GM19035 (cell line): ENCODE measurements at regions not wholly inside any gene's neighbourhood (a gene's known extent, or its start where the extent isn't known, plus 50 kb on each side); places are given as distances from the start of the nearest gene placed in this dataset.

Experiments used
- ATAC-seq: cut with Tn5 transposase; IDR thresholded peaks from one replicate; pipeline ENCODE4 v1.9.1; 2021; ENCODE audit not compliant: unreplicated experiment

GRCh38 chr9:81393985-81394811, 295.1 kb downstream of the TLE1 start:
- no peak for ATAC-seq

- no peak for ATAC-seq
Measured at GRCh38 chr9:81391457-81391825, 297.9 kb downstream of the TLE1 start.

- ATAC-seq = no peak
Measured at GRCh38 chr9:81390792-81391456, 298.4 kb downstream of the TLE1 start.

- no peak for ATAC-seq
Measured at GRCh38 chr9:81389569-81389993, 299.8 kb downstream of the TLE1 start.

DNA sequence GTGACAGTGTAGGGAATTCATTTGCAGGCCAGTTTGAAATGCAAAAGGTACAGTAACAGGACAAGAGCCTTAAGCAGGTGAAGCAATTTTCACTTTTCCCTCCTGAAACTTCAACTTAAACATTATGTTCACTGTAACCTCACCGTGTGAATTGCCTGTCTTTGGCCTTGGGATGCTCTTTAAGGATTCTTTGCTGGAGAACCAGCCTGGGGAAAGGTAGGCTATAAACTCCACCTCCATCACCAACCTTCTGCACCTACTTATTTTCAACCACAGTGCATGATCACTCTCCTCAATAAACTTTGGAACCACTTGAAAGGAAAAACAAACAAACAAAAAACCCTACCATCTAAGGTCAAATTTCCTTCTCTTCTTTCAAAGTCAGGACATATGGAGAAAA, 300.5 kb downstream of the TLE1 start:
- ATAC-seq = no peak

DNA sequence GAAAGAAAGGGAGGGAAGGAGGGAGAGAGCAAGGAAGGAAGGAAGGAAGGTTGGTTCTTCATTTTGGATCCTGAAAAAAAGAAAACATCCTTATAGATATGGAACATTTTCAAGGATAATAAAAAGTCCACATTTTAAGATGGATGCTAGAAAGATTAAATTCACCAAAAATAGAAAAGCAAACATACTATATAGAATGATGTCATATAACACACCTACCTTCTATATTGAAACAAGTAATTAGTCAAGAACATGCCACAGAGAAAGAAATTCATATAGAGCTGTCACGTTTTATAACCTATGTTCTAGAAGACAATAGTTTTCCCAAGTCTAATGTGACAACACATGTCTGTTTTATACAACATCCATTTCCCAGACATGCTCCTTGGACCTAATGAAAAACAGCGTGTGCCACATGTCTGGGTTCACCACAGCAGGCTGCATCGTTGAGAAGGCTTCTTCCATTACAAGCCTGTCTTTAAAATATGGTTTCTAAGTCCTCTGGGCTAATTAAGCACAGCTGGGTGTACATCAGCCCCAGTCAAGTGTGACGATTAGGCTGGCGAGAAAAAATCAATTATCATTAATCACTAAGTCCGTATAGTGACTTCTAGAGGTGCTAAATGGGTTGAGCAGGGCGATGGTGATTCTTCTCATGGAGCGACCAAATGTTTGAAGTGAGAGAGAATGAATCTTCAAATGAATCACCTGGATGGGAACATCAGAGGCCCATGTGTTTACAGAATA, 301.8 kb downstream of the TLE1 start:
- ATAC-seq = no peak

DNA sequence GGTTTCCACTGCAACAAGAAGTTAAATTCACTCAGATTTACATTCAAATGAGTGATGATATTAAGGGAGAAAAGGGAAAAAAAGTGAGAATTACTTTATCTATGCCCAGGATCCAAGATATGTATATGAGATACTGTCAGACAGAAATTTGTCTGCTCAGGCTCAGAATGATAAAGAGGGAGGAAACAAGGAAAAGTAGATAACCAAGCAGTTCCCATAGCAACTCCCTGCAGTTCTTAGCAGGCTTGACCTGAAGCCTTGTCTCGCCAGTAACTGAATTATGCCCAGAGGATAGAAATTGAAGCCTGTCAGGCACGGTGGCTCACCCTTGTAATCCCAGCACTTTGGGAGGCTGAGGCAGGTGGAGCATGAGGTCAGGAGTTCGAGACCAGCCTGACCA, 304.4 kb downstream of the TLE1 start:
- ATAC-seq = no peak

DNA sequence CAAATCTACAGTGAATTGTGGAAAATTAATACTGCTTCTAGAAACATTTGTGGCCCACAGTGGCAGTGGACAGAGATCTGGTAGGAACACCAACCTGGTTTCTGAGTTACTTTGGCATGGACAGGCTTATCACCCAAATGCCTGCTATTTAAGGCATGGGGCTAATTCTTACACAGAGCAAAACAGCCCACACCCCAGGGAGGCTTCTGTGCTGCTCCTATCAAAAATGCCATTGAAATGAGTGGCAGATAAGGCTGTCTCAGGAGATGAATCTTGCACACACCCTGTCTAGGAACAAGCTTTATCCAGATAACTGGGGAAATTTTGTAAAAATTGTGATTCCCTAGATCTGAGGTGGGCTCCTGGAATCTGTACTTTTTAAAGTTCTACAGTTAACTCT, 307.1 kb downstream of the TLE1 start:
- no peak for ATAC-seq

DNA sequence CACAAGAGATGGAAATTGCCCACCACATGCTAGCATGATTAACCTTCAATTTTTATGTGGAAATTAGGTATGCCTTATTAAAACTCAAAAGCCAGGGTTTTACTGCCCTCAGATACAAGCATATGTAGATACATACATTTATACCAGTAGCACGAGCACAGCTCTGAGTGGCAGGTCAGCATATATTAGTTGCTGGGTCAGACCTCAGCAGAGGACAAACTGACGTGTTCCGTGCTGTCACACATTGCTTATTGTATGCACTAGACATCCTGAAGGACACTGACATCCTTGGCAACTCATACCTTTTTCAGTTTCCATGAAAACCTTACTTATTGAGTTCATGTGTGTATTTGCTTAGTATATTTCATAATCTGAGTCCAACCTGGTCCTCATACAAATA, 307.7 kb downstream of the TLE1 start:
- no peak for ATAC-seq

- ATAC-seq = no peak
Measured at GRCh38 chr9:81380504-81381359, 308.6 kb downstream of the TLE1 start.

GRCh38 chr9:81379655-81380054, 309.7 kb downstream of the TLE1 start:
- ATAC-seq = no peak

DNA sequence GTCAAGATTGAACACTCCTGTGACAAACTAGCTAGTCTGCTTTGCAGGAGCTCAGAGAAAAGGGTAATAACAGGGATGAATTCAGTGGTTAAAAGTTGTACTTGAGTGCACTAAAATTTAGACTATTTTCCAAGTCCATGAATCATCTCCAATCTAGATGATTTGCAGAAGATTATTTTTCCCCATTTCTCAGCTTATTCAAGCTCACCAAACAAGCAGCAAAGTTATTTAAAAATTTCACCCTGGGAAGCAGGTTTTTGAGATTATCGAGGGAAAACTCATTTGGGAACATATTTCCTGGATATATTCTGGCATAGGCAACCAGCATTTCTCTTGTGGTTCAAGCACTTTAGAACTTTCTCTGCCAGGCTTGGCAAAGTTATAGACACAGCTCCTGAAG, 311.4 kb downstream of the TLE1 start:
- no peak for ATAC-seq

GRCh38 chr9:81377320-81377719, 312.0 kb downstream of the TLE1 start:
- no peak for ATAC-seq

- ATAC-seq = no peak
Measured at GRCh38 chr9:81375187-81376100, 313.9 kb downstream of the TLE1 start.

- no peak for ATAC-seq
Measured at GRCh38 chr9:81374459-81375186, 314.7 kb downstream of the TLE1 start.

GRCh38 chr9:81373294-81373693, 316.1 kb downstream of the TLE1 start:
- ATAC-seq = no peak

GRCh38 chr9:81372628-81373191, 316.6 kb downstream of the TLE1 start:
- no peak for ATAC-seq

- no peak for ATAC-seq
Measured at GRCh38 chr9:81371824-81372223, 317.5 kb downstream of the TLE1 start.

DNA sequence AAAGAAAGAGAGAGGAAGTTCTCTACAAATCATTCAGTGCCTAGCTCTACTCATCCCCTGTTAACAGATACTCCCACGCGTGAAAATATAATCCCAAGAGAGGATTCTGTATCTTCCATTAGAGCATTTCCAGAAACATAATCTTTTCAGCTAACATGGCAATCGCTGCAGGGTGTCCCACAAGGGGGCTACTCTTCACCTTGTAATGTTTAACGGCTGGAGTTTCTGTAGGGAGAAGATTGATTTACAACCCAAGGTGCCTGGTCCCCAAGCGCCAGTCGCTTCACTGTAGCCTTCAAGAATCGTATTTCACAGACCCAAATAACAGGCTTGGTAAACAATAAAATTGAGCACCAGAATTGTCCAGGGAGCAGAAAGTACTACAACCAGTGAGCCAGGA, 318.7 kb downstream of the TLE1 start:
- no peak for ATAC-seq
